ENCODE measurements at regions not wholly inside any gene's neighbourhood (a gene's known extent, or its start where the extent isn't known, plus 50 kb on each side); places are given as distances from the start of the nearest gene placed in this dataset.

- Histone ChIP-seq H3K27me3 (ENCODE audit: low read length) (no peaks in the 10 kb centered on the region), H3F3A (ENCODE audit: low read length, unreplicated experiment) (no peaks in the 10 kb centered on the region), H3K36me3 (ENCODE audit: low read depth, low read length) (no peaks in the 10 kb centered on the region), H3K79me2 (ENCODE audit: low read length) (no peaks in the 10 kb centered on the region), H4K20me1 (ENCODE audit: low read length) (no peaks in the 10 kb centered on the region), H3K9ac (ENCODE audit: low read length) (no peak overlapping the region), H3K9me2 (replicated peaks; ENCODE audit: low read length) (no peaks in the 10 kb centered on the region), H2AFZ (ENCODE audit: low read length) (no peak overlapping the region), H3K4me1 (ENCODE audit: insufficient read depth, low read length) (peaks cover 11% of the 10 kb centered on the region; the same call in 1 of the 2 replicates), H3K4me2 (ENCODE audit: low read length) (peak overlapping the region; percentile 30), H3K9me3 (ENCODE audit: low read length) (no peaks in the 10 kb centered on the region), H3K27ac (ENCODE audit: low read length) (0 out of 2 replicates have a peak overlapping the region, but pooled peaks have one; percentile 16), H3K4me3 (ENCODE audit: low read length) (no peak overlapping the region)
- ATAC-seq: no peak
- intact Hi-C loops (cut with micrococcal nuclease): loop anchor here (10.0 kb wide), 1 partner anchor 141 kb away; the partner anchor contains the start of gene TNPO1
- TF ChIP-seq, protein P1, sequence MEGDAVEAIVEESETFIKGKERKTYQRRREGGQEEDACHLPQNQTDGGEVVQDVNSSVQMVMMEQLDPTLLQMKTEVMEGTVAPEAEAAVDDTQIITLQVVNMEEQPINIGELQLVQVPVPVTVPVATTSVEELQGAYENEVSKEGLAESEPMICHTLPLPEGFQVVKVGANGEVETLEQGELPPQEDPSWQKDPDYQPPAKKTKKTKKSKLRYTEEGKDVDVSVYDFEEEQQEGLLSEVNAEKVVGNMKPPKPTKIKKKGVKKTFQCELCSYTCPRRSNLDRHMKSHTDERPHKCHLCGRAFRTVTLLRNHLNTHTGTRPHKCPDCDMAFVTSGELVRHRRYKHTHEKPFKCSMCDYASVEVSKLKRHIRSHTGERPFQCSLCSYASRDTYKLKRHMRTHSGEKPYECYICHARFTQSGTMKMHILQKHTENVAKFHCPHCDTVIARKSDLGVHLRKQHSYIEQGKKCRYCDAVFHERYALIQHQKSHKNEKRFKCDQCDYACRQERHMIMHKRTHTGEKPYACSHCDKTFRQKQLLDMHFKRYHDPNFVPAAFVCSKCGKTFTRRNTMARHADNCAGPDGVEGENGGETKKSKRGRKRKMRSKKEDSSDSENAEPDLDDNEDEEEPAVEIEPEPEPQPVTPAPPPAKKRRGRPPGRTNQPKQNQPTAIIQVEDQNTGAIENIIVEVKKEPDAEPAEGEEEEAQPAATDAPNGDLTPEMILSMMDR (conservative IDR thresholded peaks at IDR 0.05; ENCODE audit: low read depth, low read length): no peak
- TF ChIP-seq EZH2 (IDR thresholded peaks at IDR 0.05; ENCODE audit: low read length, unreplicated experiment) (no peak), EZH2phosphoT487 (IDR thresholded peaks at IDR 0.05; ENCODE audit: borderline replicate concordance, low read length) (no peak)
- POLR2A ChIA-PET (ENCODE audit: unreplicated experiment): no interaction called here
- peak; percentile 4 for DNase-seq
- CTCF ChIA-PET: no interaction called here
- BruUV-seq (replicated peaks): no TSS peak
These were observed 142.8 kb upstream of the TNPO1 start for GRCh38 chr5:72673623-72674022.

DNA sequence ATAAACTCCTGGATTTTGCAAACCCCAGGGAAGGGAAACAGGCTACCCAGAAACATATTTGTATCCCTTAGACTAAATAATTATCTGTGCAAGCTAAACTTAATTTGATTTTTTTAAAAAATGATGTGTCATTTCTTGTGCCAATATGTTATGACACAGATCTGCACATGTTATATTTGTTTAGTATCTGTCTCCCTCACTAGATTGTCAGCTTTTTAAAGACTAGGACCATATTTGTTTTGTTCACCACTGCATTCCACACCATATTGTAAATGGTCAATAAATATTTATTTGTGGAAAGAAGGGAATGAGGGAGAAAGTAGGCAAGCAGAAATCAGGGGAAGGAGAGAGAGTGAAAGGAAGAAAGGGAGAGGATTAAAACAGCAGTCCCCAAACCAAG, 143.3 kb upstream of the TNPO1 start:
- Histone ChIP-seq H3K27me3 (ENCODE audit: low read length) (no peaks in the 10 kb centered on the region), H3K4me1 (ENCODE audit: insufficient read depth, low read length) (peaks cover 11% of the 10 kb centered on the region; the same call in 1 of the 2 replicates), H3K36me3 (ENCODE audit: low read depth, low read length) (no peaks in the 10 kb centered on the region), H3K9me2 (replicated peaks; ENCODE audit: low read length) (no peaks in the 10 kb centered on the region), H2AFZ (ENCODE audit: low read length) (no peak overlapping the region), H3K4me2 (ENCODE audit: low read length) (peak overlapping the region; percentile 30), H3K9me3 (ENCODE audit: low read length) (no peaks in the 10 kb centered on the region), H3K4me3 (ENCODE audit: low read length) (no peak overlapping the region), H3K79me2 (ENCODE audit: low read length) (no peaks in the 10 kb centered on the region), H4K20me1 (ENCODE audit: low read length) (no peaks in the 10 kb centered on the region), H3K27ac (ENCODE audit: low read length) (peak overlapping the region; percentile 23; the same call in 1 of the 2 replicates), H3F3A (ENCODE audit: low read length, unreplicated experiment) (no peaks in the 10 kb centered on the region), H3K9ac (ENCODE audit: low read length) (no peak overlapping the region)
- CTCF ChIA-PET: no interaction called here
- no TSS peak for BruUV-seq (replicated peaks)
- peak; percentile 48 for DNase-seq
- intact Hi-C loops (cut with micrococcal nuclease): loop anchor here (10.0 kb wide), 1 partner anchor 142 kb away; the partner anchor contains the start of gene TNPO1
- ATAC-seq: peak; percentile 91
- TF ChIP-seq EZH2phosphoT487 (IDR thresholded peaks at IDR 0.05; ENCODE audit: borderline replicate concordance, low read length): no peak
- TF ChIP-seq EZH2 (IDR thresholded peaks at IDR 0.05; ENCODE audit: low read length, unreplicated experiment): no peak
- TF ChIP-seq, protein P1 (conservative IDR thresholded peaks at IDR 0.05; ENCODE audit: low read depth, low read length): no peak
- POLR2A ChIA-PET (ENCODE audit: unreplicated experiment): interaction anchor here (0.6 kb wide), 1 partner anchor 391 kb away, joined by 3 read pairs; no protein-coding TSS in a partner anchor

- Histone ChIP-seq H3K79me2 (ENCODE audit: low read length) (no peaks in the 10 kb centered on the region), H4K20me1 (ENCODE audit: low read length) (no peaks in the 10 kb centered on the region), H3K9ac (ENCODE audit: low read length) (no peak overlapping the region), H3K36me3 (ENCODE audit: low read depth, low read length) (no peaks in the 10 kb centered on the region), H3K4me2 (ENCODE audit: low read length) (no peak overlapping the region), H3K4me3 (ENCODE audit: low read length) (no peak overlapping the region), H3K27ac (ENCODE audit: low read length) (no peak overlapping the region), H3F3A (ENCODE audit: low read length, unreplicated experiment) (no peaks in the 10 kb centered on the region), H3K27me3 (ENCODE audit: low read length) (no peaks in the 10 kb centered on the region), H3K9me3 (ENCODE audit: low read length) (no peaks in the 10 kb centered on the region), H3K4me1 (ENCODE audit: insufficient read depth, low read length) (no peaks in the 10 kb centered on the region), H3K9me2 (replicated peaks; ENCODE audit: low read length) (no peaks in the 10 kb centered on the region), H2AFZ (ENCODE audit: low read length) (no peak overlapping the region)
- no TSS peak for BruUV-seq (replicated peaks)
- ChIA-PET POLR2A (ENCODE audit: unreplicated experiment) (no interaction called here), CTCF (no interaction called here)
- ATAC-seq (no peak), DNase-seq (no peak)
- TF ChIP-seq EZH2phosphoT487 (IDR thresholded peaks at IDR 0.05; ENCODE audit: borderline replicate concordance, low read length): no peak
- TF ChIP-seq, protein P1 (conservative IDR thresholded peaks at IDR 0.05; ENCODE audit: low read depth, low read length): no peak
- intact Hi-C loops (cut with micrococcal nuclease): loop anchor here (10.0 kb wide), 1 partner anchor 53 kb away; no protein-coding TSS in a partner anchor
These were observed 148.8 kb upstream of the TNPO1 start for GRCh38 chr5:72667708-72668107.

Measured in PC-3 (cell line).